HCT116 (cell line): ENCODE measurements at regions not wholly inside any gene's neighbourhood (a gene's known extent, or its start where the extent isn't known, plus 50 kb on each side); places are given as distances from the start of the nearest gene placed in this dataset.
A peak's percentile ranks its signal among the peaks of the same experiment; 100 is the strongest.

Source experiments
- ATAC-seq: fragments of 200-7000 bp; cut with Tn5 transposase; 2 replicates; pipeline ENCODE4 v1.9.1; 2020; ENCODE audit warnings: mild to moderate bottlenecking, moderate library complexity
- BruUV-seq: library from RNA; stranded (reverse); fragments of 400-500 nt; replicated peaks from 2 replicates; lab custom pipeline; 2021; lab: Mats Ljungman, UMichigan
- CTCF ChIA-PET: fragments of 300-600 bp; sonication (Branson Sonifier 250); formaldehyde crosslinking; loops from one replicate; lab custom pipeline; 2021; ENCODE audit warnings: antibody characterized with exemption; lab: Charles Lee
- POLR2A ChIA-PET: fragments of 300-600, 350-600 bp; sonication (Branson Sonifier 250); formaldehyde crosslinking; loops from one replicate; lab custom pipeline; 2021; ENCODE audit warnings: antibody characterized with exemption; lab: Charles Lee
- RAD21 ChIA-PET, 2 experiments: fragments of 300-600 bp; sonication (Branson Sonifier 250); formaldehyde crosslinking; loops; one replicate each; lab custom pipeline; 2023; ENCODE audit warnings: low total read pairs in 2 of 2; ENCODE audit not compliant: uncharacterized antibody in 2 of 2, unreplicated experiment in 2 of 2, low non-redundant PET in 1 of 2; lab: Charles Lee
- DNase-seq: peaks from one replicate; pipeline ENCODE4 v3.0.0-alpha.2; 2010; ENCODE audit warnings: low read depth, low spot score
- H2AFZ ChIP-seq: fragments of 200-600 bp; shearing (Covaris generic), sonication (generic); 2 replicates; pipeline ENCODE4 v1.6.1; 2017; ENCODE audit warnings: low read depth, mixed run types, mixed read lengths, antibody characterized with exemption, low read length; ENCODE audit not compliant: poor library complexity, severe bottlenecking
- H3K27ac ChIP-seq: 2 replicates; pipeline ENCODE4 v1.5.1; 2012; ENCODE audit warnings: low read depth, low read length
- H3K27me3 ChIP-seq: fragments of 200-600 bp; sonication (generic); 2 replicates; pipeline ENCODE4 v1.6.1; 2016; ENCODE audit warnings: mixed run types, low read length, mixed read lengths; ENCODE audit not compliant: insufficient read depth
- H3K36me3 ChIP-seq, 2 experiments: fragments of 200-500 bp in 1 of 2; fragments of 200-600 bp in 1 of 2; sonication (Bioruptor generic) in 1 of 2; sonication (generic) in 1 of 2; 2 replicates each; pipeline versions ENCODE4 v1.5.1 to v1.6.1; 2014 to 2016; ENCODE audit warnings: low read length in 2 of 2, inconsistent platforms in 1 of 2, mixed read lengths in 1 of 2, mixed run types in 1 of 2; ENCODE audit not compliant: insufficient read depth in 2 of 2, control insufficient read depth in 1 of 2
- H3K4me1 ChIP-seq, 2 experiments: fragments of 200-600 bp in 1 of 2; sonication (generic) in 1 of 2; 2 replicates each; pipeline versions ENCODE4 v1.5.1 to v1.6.1; 2012 to 2017; ENCODE audit warnings: low read length in 2 of 2, inconsistent platforms in 1 of 2, mild to moderate bottlenecking in 1 of 2, mixed read lengths in 1 of 2, mixed run types in 1 of 2, moderate library complexity in 1 of 2; ENCODE audit not compliant: insufficient read depth in 2 of 2, control insufficient read depth in 1 of 2
- H3K4me2 ChIP-seq: fragments of 200-600 bp; sonication (generic); 2 replicates; pipeline ENCODE4 v1.6.1; 2017; ENCODE audit warnings: mixed run types, low read length, mixed read lengths
- H3K4me3 ChIP-seq, 2 experiments: fragments of 200-600 bp in 1 of 2; sonication (generic) in 1 of 2; replicated peaks in 1 of 2; 2 replicates each; pipeline ENCODE4 v1.5.1; 2011 to 2016; ENCODE audit warnings: low read length in 2 of 2, control low read depth in 1 of 2, low read depth in 1 of 2, mild to moderate bottlenecking in 1 of 2, mixed read lengths in 1 of 2, mixed run types in 1 of 2
- H3K79me2 ChIP-seq: fragments of 200-600 bp; sonication (generic); 2 replicates; pipeline ENCODE4 v1.6.1; 2017; ENCODE audit warnings: mild to moderate bottlenecking, mixed run types, low read length, moderate library complexity, mixed read lengths; ENCODE audit not compliant: insufficient read depth
- H3K9ac ChIP-seq: fragments of 200-600 bp; sonication (generic); 2 replicates; pipeline ENCODE4 v1.6.1; 2016; ENCODE audit warnings: low read length, mixed read lengths
- H3K9me2 ChIP-seq: fragments of 200-600 bp; sonication (generic), shearing (Covaris generic); 2 replicates; pipeline ENCODE4 v1.6.1; 2017; ENCODE audit warnings: mixed run types, mild to moderate bottlenecking, moderate library complexity; ENCODE audit not compliant: insufficient read depth
- H3K9me3 ChIP-seq, 2 experiments: fragments of 200-500 bp in 1 of 2; fragments of 200-600 bp in 1 of 2; sonication (Bioruptor generic) in 1 of 2; sonication (generic) in 1 of 2; 2 replicates each; pipeline ENCODE4 v1.6.1; 2014 to 2017; ENCODE audit warnings: low read length in 2 of 2, mixed read lengths in 2 of 2, inconsistent platforms in 1 of 2, low read depth in 1 of 2, mild to moderate bottlenecking in 1 of 2, mixed run types in 1 of 2, moderate library complexity in 1 of 2; ENCODE audit not compliant: control insufficient read depth in 1 of 2, insufficient read depth in 1 of 2
- H4K20me1 ChIP-seq: fragments of 200-600 bp; sonication (generic), shearing (Covaris generic); 2 replicates; pipeline ENCODE4 v1.6.1; 2017; ENCODE audit warnings: mixed run types, mild to moderate bottlenecking, moderate library complexity; ENCODE audit not compliant: insufficient read depth
- ATF3 ChIP-seq: IDR thresholded peaks from 2 replicates; pipeline ENCODE4 v1.6.1; 2012
- CEBPB ChIP-seq: IDR thresholded peaks from 2 replicates; pipeline ENCODE4 v1.6.1; 2012; ENCODE audit warnings: low read depth
- CTCF ChIP-seq, 3 experiments: fragments of 200-600 bp in 1 of 3; sonication (generic) in 1 of 3; IDR thresholded peaks in 2 of 3; conservative IDR thresholded peaks in 1 of 3; 2 replicates each; pipeline ENCODE4 v1.5.1; 2012 to 2017; ENCODE audit warnings: low read depth in 2 of 3, low read length in 2 of 3, antibody characterized with exemption in 1 of 3, borderline replicate concordance in 1 of 3, control low read depth in 1 of 3, mild to moderate bottlenecking in 1 of 3, mixed read lengths in 1 of 3, mixed run types in 1 of 3, moderate library complexity in 1 of 3; ENCODE audit not compliant: insufficient read depth in 1 of 3
- JUND ChIP-seq: IDR thresholded peaks from 2 replicates; pipeline ENCODE4 v1.6.1; 2012
- POLR2A ChIP-seq: IDR thresholded peaks from 2 replicates; pipeline ENCODE4 v1.7.0; 2011; ENCODE audit warnings: borderline replicate concordance; ENCODE audit not compliant: insufficient read depth, insufficient read length; ENCODE audit errors: extremely low read depth
- SP1 ChIP-seq: IDR thresholded peaks from 2 replicates; pipeline ENCODE4 v1.6.1; 2012; ENCODE audit warnings: low read depth
- YY1 ChIP-seq: IDR thresholded peaks from 2 replicates; pipeline ENCODE4 v1.6.1; 2011; ENCODE audit warnings: low read length, low read depth, moderate library complexity, mild to moderate bottlenecking; ENCODE audit not compliant: insufficient replicate concordance; ENCODE audit errors: extremely low read depth
- ZBTB33 ChIP-seq: IDR thresholded peaks from 2 replicates; pipeline ENCODE4 v1.6.1; 2011; ENCODE audit warnings: mild to moderate bottlenecking, low read length, moderate library complexity; ENCODE audit not compliant: insufficient replicate concordance; ENCODE audit errors: extremely low read depth
- ZNF274 ChIP-seq: fragments of 200-500 bp; sonication (Bioruptor generic); IDR thresholded peaks from 2 replicates; pipeline ENCODE4 v1.6.1; 2014; ENCODE audit warnings: mild to moderate bottlenecking, low read depth, low read length, inconsistent platforms
- intact Hi-C: fragments of 100-400 bp; cut with micrococcal nuclease; formaldehyde crosslinking; loops from 2 replicates; pipeline ENCODE4 v1.10.0; 2022

GRCh38 chr6:142569676-142570075, 267.9 kb downstream of the ADGRG6 start:
- Histone ChIP-seq H4K20me1 (no peaks in the 10 kb centered on the region), H3K27me3 (no peaks in the 10 kb centered on the region), H3K79me2 (no peaks in the 10 kb centered on the region), H3K9ac (no peak overlapping the region), H2AFZ (peak overlapping the region; percentile 56), H3K9me2 (no peaks in the 10 kb centered on the region), H3K4me1 (peaks cover 2 to 21% of the 10 kb centered on the region in 2 experiments; a peak in 3 of 4 replicates), H3K36me3 (no peaks in the 10 kb centered on the region; a peak in 1 of 4 replicates), H3K4me3 (no peak overlapping the region), H3K9me3 (peaks cover 0 to 6% of the 10 kb centered on the region in 2 experiments; a peak in 3 of 4 replicates), H3K4me2 (peak overlapping the region; percentile 16), H3K27ac (no peak overlapping the region)
- RAD21 ChIA-PET, result interaction anchor here in 1 of 2 experiments (0.7 kb wide), 1 partner anchor 857 kb away, joined by 3 read pairs; no protein-coding TSS in a partner anchor
- ATAC-seq (peak; percentile 46; the same call in 1 of the 2 replicates), DNase-seq (peak; percentile 33)
- CTCF ChIA-PET, result interaction anchor here (2.0 kb wide), 1 partner anchor 95 kb away, joined by 8 read pairs; no protein-coding TSS in a partner anchor
- no TSS peak for BruUV-seq
- intact Hi-C loops, result loop anchor here (5.0 kb wide), 1 partner anchor 858 kb away; no protein-coding TSS in a partner anchor
- POLR2A ChIA-PET, result no interaction called here
- TF ChIP-seq SP1 (peak; percentile 30; the same call in 1 of the 2 replicates), ZNF274 (no peak), CEBPB (peak; percentile 60), JUND (peak; percentile 22; the same call in 1 of the 2 replicates)

- CTCF ChIA-PET, result interaction anchor here (2.0 kb wide), 1 partner anchor 96 kb away, joined by 8 read pairs; no protein-coding TSS in a partner anchor
Measured at GRCh38 chr6:142570221-142570671, 268.4 kb downstream of the ADGRG6 start.

More at GRCh38 chr6:142570221-142570671, 268.4 kb downstream of the ADGRG6 start:
- Histone ChIP-seq H3K9ac (no peak overlapping the region), H3K9me2 (no peaks in the 10 kb centered on the region), H4K20me1 (no peaks in the 10 kb centered on the region), H3K79me2 (no peaks in the 10 kb centered on the region), H3K4me3 (no peak overlapping the region), H3K9me3 (peaks cover 0 to 6% of the 10 kb centered on the region in 2 experiments; a peak in 3 of 4 replicates), H3K27ac (no peak overlapping the region), H3K27me3 (no peaks in the 10 kb centered on the region), H3K4me2 (peak overlapping the region; percentile 16), H3K36me3 (no peaks in the 10 kb centered on the region; a peak in 1 of 4 replicates), H3K4me1 (peaks cover 2 to 21% of the 10 kb centered on the region in 2 experiments; a peak in 3 of 4 replicates), H2AFZ (peak overlapping the region; percentile 4)
- ChIA-PET POLR2A (no interaction called here), RAD21 (interaction anchor here in 1 of 2 experiments (0.7 kb wide), 1 partner anchor 857 kb away, joined by 3 read pairs; no protein-coding TSS in a partner anchor)
- no TSS peak for BruUV-seq
- no peak for TF ChIP-seq POLR2A
- no peak for TF ChIP-seq ZNF274
- no peak for TF ChIP-seq YY1
- no peak for TF ChIP-seq ATF3
- no peak for TF ChIP-seq ZBTB33
- TF ChIP-seq CEBPB, result no peak
- TF ChIP-seq CTCF (IDR thresholded peaks at IDR 0.05 in 2 of 3, conservative IDR thresholded peaks at IDR 0.05 in 1 of 3; ENCODE audit: borderline replicate concordance in 1 of 3, insufficient read depth in 1 of 3, low read depth in 2 of 3, low read length in 2 of 3), result no peak
- DNase-seq (no peak), ATAC-seq (no peak)
- intact Hi-C loops, result no loop called here
